ENCODE measurements at regions not wholly inside any gene's neighbourhood (a gene's known extent, or its start where the extent isn't known, plus 50 kb on each side); places are given as distances from the start of the nearest gene placed in this dataset.

DNA sequence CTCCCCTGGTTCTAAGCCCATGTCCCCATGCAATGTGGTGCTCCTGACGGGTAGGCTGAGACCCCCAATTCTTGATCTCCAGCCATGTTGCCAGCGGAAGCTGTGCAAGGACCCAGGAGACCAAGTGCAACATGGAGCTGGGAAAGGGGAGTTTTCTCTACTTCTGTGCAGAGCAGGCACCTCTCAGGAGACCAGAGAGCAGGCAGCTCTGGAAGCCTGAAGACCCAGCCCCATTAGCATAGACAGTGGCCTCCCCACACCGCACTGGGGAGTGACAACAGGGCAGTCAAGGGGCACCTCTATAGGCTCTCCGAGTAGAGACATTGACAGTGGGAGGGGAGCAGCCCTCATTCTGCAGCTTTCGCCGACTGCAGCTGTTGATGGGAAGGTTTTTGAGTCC is 410.2 kb downstream of the MATN1 start:
- Histone ChIP-seq H3K9ac (ENCODE audit: low read length) (no peak overlapping the region), H3K36me3 (ENCODE audit: insufficient read depth, low read length) (no peaks in the 10 kb centered on the region), H3F3A (ENCODE audit: insufficient read depth, low read length, poor library complexity, severe bottlenecking) (no peaks in the 10 kb centered on the region)

DNA sequence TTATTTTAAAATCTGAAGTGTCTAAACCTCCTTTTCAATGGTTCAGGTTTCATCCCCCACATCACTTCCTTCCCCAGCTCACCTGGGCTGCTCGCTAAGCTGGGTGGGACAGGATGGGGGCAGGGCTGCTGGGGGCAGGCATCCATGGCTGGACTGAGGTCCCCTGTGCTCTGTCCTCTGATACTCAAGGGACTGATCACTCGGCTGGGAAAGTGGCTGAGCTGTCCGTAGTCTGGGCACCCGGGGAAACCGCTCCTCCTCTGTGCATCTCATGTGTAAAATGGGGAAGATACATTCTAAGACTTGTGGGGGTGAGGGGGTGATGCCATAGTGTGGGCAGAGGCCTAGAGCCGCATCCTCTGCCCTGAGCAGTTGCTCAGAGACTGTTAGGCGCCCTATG is 411.2 kb downstream of the MATN1 start:
- H3K9me2 ChIP-seq (ENCODE audit: insufficient read depth, low read length) = no peaks in the 10 kb centered on the region
- H3K27me3 ChIP-seq (ENCODE audit: insufficient read depth, low read depth, low read length) = no peaks in the 10 kb centered on the region
- no peak overlapping the region for H3K27ac ChIP-seq (ENCODE audit: low read length)
- no peaks in the 10 kb centered on the region for H3K79me2 ChIP-seq (replicated peaks; ENCODE audit: insufficient read depth, low read length)
- H3K36me3 ChIP-seq (ENCODE audit: insufficient read depth, low read length) = no peaks in the 10 kb centered on the region
- TF ChIP-seq SMC3 (conservative IDR thresholded peaks at IDR 0.05; ENCODE audit: poor library complexity) = no peak
- TF ChIP-seq POLR2AphosphoS5 (IDR thresholded peaks at IDR 0.05) = no peak
- no peak for TF ChIP-seq EZH2 (IDR thresholded peaks at IDR 0.05; ENCODE audit: borderline replicate concordance, insufficient read depth, low read length, poor library complexity, severe bottlenecking)
- TF ChIP-seq MXI1 (conservative IDR thresholded peaks at IDR 0.05; ENCODE audit: poor library complexity, severe bottlenecking) = no peak
- TF ChIP-seq RAD21 (conservative IDR thresholded peaks at IDR 0.05) = no peak
- no peak for TF ChIP-seq TAF1 (IDR thresholded peaks at IDR 0.05; ENCODE audit: low read depth)
- TF ChIP-seq, protein P1, sequence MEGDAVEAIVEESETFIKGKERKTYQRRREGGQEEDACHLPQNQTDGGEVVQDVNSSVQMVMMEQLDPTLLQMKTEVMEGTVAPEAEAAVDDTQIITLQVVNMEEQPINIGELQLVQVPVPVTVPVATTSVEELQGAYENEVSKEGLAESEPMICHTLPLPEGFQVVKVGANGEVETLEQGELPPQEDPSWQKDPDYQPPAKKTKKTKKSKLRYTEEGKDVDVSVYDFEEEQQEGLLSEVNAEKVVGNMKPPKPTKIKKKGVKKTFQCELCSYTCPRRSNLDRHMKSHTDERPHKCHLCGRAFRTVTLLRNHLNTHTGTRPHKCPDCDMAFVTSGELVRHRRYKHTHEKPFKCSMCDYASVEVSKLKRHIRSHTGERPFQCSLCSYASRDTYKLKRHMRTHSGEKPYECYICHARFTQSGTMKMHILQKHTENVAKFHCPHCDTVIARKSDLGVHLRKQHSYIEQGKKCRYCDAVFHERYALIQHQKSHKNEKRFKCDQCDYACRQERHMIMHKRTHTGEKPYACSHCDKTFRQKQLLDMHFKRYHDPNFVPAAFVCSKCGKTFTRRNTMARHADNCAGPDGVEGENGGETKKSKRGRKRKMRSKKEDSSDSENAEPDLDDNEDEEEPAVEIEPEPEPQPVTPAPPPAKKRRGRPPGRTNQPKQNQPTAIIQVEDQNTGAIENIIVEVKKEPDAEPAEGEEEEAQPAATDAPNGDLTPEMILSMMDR (IDR thresholded peaks at IDR 0.05; ENCODE audit: poor library complexity, severe bottlenecking) = no peak
- no peak for TF ChIP-seq EP300 (conservative IDR thresholded peaks at IDR 0.05; ENCODE audit: poor library complexity, severe bottlenecking)
- TF ChIP-seq, protein P2, sequence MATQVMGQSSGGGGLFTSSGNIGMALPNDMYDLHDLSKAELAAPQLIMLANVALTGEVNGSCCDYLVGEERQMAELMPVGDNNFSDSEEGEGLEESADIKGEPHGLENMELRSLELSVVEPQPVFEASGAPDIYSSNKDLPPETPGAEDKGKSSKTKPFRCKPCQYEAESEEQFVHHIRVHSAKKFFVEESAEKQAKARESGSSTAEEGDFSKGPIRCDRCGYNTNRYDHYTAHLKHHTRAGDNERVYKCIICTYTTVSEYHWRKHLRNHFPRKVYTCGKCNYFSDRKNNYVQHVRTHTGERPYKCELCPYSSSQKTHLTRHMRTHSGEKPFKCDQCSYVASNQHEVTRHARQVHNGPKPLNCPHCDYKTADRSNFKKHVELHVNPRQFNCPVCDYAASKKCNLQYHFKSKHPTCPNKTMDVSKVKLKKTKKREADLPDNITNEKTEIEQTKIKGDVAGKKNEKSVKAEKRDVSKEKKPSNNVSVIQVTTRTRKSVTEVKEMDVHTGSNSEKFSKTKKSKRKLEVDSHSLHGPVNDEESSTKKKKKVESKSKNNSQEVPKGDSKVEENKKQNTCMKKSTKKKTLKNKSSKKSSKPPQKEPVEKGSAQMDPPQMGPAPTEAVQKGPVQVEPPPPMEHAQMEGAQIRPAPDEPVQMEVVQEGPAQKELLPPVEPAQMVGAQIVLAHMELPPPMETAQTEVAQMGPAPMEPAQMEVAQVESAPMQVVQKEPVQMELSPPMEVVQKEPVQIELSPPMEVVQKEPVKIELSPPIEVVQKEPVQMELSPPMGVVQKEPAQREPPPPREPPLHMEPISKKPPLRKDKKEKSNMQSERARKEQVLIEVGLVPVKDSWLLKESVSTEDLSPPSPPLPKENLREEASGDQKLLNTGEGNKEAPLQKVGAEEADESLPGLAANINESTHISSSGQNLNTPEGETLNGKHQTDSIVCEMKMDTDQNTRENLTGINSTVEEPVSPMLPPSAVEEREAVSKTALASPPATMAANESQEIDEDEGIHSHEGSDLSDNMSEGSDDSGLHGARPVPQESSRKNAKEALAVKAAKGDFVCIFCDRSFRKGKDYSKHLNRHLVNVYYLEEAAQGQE (IDR thresholded peaks at IDR 0.05; ENCODE audit: borderline replicate concordance) = no peak
- no peaks in the 10 kb centered on the region for H3F3A ChIP-seq (ENCODE audit: insufficient read depth, low read length, poor library complexity, severe bottlenecking)
- no peak overlapping the region for H2AFZ ChIP-seq (ENCODE audit: low read depth, low read length)
- no peak overlapping the region for H3K4me3 ChIP-seq (ENCODE audit: low read length)
- no peak overlapping the region for H3K9ac ChIP-seq (ENCODE audit: low read length)
- H4K20me1 ChIP-seq (ENCODE audit: insufficient read depth) = no peaks in the 10 kb centered on the region
- H3K9me3 ChIP-seq (ENCODE audit: low read length) = no peaks in the 10 kb centered on the region
- H3K4me2 ChIP-seq (ENCODE audit: low read length) = no peak overlapping the region

More for the DNA sequence above, 410.2 kb downstream of the MATN1 start:
- H3K4me3 ChIP-seq (ENCODE audit: low read length) = no peak overlapping the region
- TF ChIP-seq, protein P2 (IDR thresholded peaks at IDR 0.05; ENCODE audit: borderline replicate concordance) = no peak
- TF ChIP-seq RAD21 (conservative IDR thresholded peaks at IDR 0.05) (no peak), POLR2AphosphoS5 (IDR thresholded peaks at IDR 0.05) (no peak), MXI1 (conservative IDR thresholded peaks at IDR 0.05; ENCODE audit: poor library complexity, severe bottlenecking) (no peak)
- no peak overlapping the region for H2AFZ ChIP-seq (ENCODE audit: low read depth, low read length)
- H3K9me3 ChIP-seq (ENCODE audit: low read length) = no peaks in the 10 kb centered on the region
- no peaks in the 10 kb centered on the region for H3K9me2 ChIP-seq (ENCODE audit: insufficient read depth, low read length)
- H3K79me2 ChIP-seq (replicated peaks; ENCODE audit: insufficient read depth, low read length) = no peaks in the 10 kb centered on the region
- H3K4me2 ChIP-seq (ENCODE audit: low read length) = no peak overlapping the region
- H3K27ac ChIP-seq (ENCODE audit: low read length) = no peak overlapping the region
- no peaks in the 10 kb centered on the region for H3K27me3 ChIP-seq (ENCODE audit: insufficient read depth, low read depth, low read length)
- no peaks in the 10 kb centered on the region for H4K20me1 ChIP-seq (ENCODE audit: insufficient read depth)

All from neural cell (in vitro differentiated cells).